ENCODE measurements at regions not wholly inside any gene's neighbourhood (a gene's known extent, or its start where the extent isn't known, plus 50 kb on each side); places are given as distances from the start of the nearest gene placed in this dataset.

GRCh38 chr1:63152572-63152971, 169.8 kb upstream of the FOXD3 start:
- TF ChIP-seq OSR1 (CRISPR knock-in tag; IDR thresholded peaks at IDR 0.05) (no peak), CSDC2 (CRISPR knock-in tag; IDR thresholded peaks at IDR 0.05) (no peak)
